HepG2 (cell line): ENCODE measurements at regions not wholly inside any gene's neighbourhood (a gene's known extent, or its start where the extent isn't known, plus 50 kb on each side); places are given as distances from the start of the nearest gene placed in this dataset.

Experiments used
- FOXK1 ChIP-seq: sonication (generic); formaldehyde crosslinking; IDR thresholded peaks from 2 replicates; pipeline ENCODE4 v1.4.0; 2020; ENCODE audit warnings: low read depth, missing genetic modification reagents, borderline replicate concordance
- FOXP1 ChIP-seq, 2 experiments: fragments of 450-650 bp in 1 of 2; IDR thresholded peaks; 2 replicates each; pipeline ENCODE4 v1.6.1; 2017 to 2018; ENCODE audit warnings: antibody characterized with exemption in 1 of 2
- HMG20A ChIP-seq: IDR thresholded peaks from 2 replicates; pipeline ENCODE4 v1.6.1; 2016; ENCODE audit warnings: borderline replicate concordance
- JUN ChIP-seq: sonication (generic); formaldehyde crosslinking; IDR thresholded peaks from 2 replicates; pipeline ENCODE4 v1.4.0; 2020; ENCODE audit warnings: mild to moderate bottlenecking, missing genetic modification reagents
- MBD4 ChIP-seq: IDR thresholded peaks from 2 replicates; pipeline ENCODE4 v1.6.1; 2012; ENCODE audit warnings: low read length, inconsistent platforms, borderline replicate concordance
- NFE2L1 ChIP-seq: sonication (generic); formaldehyde crosslinking; IDR thresholded peaks from 2 replicates; pipeline ENCODE4 v1.4.0; 2020; ENCODE audit warnings: missing genetic modification reagents, mild to moderate bottlenecking, borderline replicate concordance
- PHF5A ChIP-seq: IDR thresholded peaks from one replicate; pipeline ENCODE4 v1.6.1; 2018; ENCODE audit warnings: low read depth, missing genetic modification reagents; ENCODE audit not compliant: unreplicated experiment
- SPEN ChIP-seq: sonication (generic); formaldehyde crosslinking; IDR thresholded peaks from 2 replicates; pipeline ENCODE4 v1.5.1; 2020; ENCODE audit warnings: low read depth, mild to moderate bottlenecking, missing genetic modification reagents
- SSRP1 ChIP-seq: IDR thresholded peaks from 2 replicates; pipeline ENCODE4 v1.6.1; 2016; ENCODE audit warnings: control low read depth
- TRIM24 ChIP-seq: sonication (generic); formaldehyde crosslinking; IDR thresholded peaks from 2 replicates; pipeline ENCODE4 v1.8.0; 2022; ENCODE audit warnings: mild to moderate bottlenecking, missing genetic modification reagents
- ZC3H13 ChIP-seq: sonication (generic); formaldehyde crosslinking; IDR thresholded peaks from 2 replicates; pipeline ENCODE4 v1.8.1; 2023; ENCODE audit warnings: mild to moderate bottlenecking, missing genetic modification reagents, moderate library complexity
- ZFP1 ChIP-seq: IDR thresholded peaks from 2 replicates; pipeline ENCODE4 v1.6.1; 2016
- ZNF121 ChIP-seq: sonication (generic); formaldehyde crosslinking; IDR thresholded peaks from 2 replicates; pipeline ENCODE4 v1.5.0; 2020; ENCODE audit warnings: mild to moderate bottlenecking, missing genetic modification reagents
- ZNF30 ChIP-seq: sonication (generic); formaldehyde crosslinking; IDR thresholded peaks from 2 replicates; pipeline ENCODE4 v1.5.0; 2020; ENCODE audit warnings: mild to moderate bottlenecking, missing genetic modification reagents
- ZNF713 ChIP-seq: sonication (generic); formaldehyde crosslinking; IDR thresholded peaks from 2 replicates; pipeline ENCODE4 v1.4.0; 2020; ENCODE audit warnings: mild to moderate bottlenecking, missing genetic modification reagents
- ZNF761 ChIP-seq: sonication (generic); formaldehyde crosslinking; conservative IDR thresholded peaks from 2 replicates; pipeline ENCODE4 v1.4.0; 2020; ENCODE audit warnings: mild to moderate bottlenecking, missing genetic modification reagents
- ZNF792 ChIP-seq: IDR thresholded peaks from 2 replicates; pipeline ENCODE4 v1.6.1; 2016
- TF ChIP-seq, protein P1 (sequence below): sonication (generic); formaldehyde crosslinking; IDR thresholded peaks from 2 replicates; pipeline ENCODE4 v1.4.0; 2020; ENCODE audit warnings: missing genetic modification reagents
- TF ChIP-seq, protein P2 (sequence below): sonication (generic); formaldehyde crosslinking; IDR thresholded peaks from 2 replicates; pipeline ENCODE4 v1.9.0; 2021; ENCODE audit warnings: missing genetic modification reagents, borderline replicate concordance
- TF ChIP-seq, protein P3 (sequence below): sonication (generic); formaldehyde crosslinking; IDR thresholded peaks from 2 replicates; pipeline ENCODE4 v1.8.0; 2022; ENCODE audit warnings: mild to moderate bottlenecking, missing genetic modification reagents, moderate library complexity
- TF ChIP-seq, protein P4 (sequence below): sonication (generic); formaldehyde crosslinking; IDR thresholded peaks from 2 replicates; pipeline ENCODE4 v1.5.0; 2020; ENCODE audit warnings: mild to moderate bottlenecking, missing genetic modification reagents, moderate library complexity

DNA sequence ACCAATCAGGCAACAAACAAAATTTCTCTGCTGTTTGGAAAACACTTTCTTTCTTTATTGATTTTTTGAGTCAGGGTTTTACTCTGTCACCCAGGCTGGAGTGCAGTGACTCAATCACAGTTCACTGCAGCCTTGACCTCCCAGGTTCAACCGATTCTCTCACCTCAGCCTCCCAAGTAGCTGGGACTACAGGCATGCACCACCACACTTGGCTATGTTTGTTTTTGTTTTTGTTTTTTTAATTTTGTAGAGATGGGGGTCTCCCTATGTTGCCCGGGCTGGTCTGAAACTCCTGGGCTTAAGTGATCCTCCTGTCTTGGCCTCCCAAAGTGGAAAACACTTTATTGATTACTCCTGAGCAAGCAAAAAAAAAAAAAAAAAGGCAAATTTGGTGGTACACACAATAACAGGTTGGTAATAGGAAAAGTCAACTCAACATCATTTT lies 276.4 kb downstream of the SOX9 start (continued):
- TF ChIP-seq ZNF761 (CRISPR knock-in tag), result no peak
- TF ChIP-seq, protein P1, sequence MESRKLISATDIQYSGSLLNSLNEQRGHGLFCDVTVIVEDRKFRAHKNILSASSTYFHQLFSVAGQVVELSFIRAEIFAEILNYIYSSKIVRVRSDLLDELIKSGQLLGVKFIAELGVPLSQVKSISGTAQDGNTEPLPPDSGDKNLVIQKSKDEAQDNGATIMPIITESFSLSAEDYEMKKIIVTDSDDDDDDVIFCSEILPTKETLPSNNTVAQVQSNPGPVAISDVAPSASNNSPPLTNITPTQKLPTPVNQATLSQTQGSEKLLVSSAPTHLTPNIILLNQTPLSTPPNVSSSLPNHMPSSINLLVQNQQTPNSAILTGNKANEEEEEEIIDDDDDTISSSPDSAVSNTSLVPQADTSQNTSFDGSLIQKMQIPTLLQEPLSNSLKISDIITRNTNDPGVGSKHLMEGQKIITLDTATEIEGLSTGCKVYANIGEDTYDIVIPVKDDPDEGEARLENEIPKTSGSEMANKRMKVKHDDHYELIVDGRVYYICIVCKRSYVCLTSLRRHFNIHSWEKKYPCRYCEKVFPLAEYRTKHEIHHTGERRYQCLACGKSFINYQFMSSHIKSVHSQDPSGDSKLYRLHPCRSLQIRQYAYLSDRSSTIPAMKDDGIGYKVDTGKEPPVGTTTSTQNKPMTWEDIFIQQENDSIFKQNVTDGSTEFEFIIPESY (CRISPR knock-in tag), result peak; percentile 74
- TF ChIP-seq TRIM24 (CRISPR knock-in tag), result peak; percentile 88
- TF ChIP-seq ZFP1 (CRISPR knock-in tag), result no peak; the same call in 1 of the 2 replicates
- TF ChIP-seq ZNF792, result no peak
- TF ChIP-seq PHF5A (CRISPR knock-in tag), result no peak
- TF ChIP-seq, protein P2, sequence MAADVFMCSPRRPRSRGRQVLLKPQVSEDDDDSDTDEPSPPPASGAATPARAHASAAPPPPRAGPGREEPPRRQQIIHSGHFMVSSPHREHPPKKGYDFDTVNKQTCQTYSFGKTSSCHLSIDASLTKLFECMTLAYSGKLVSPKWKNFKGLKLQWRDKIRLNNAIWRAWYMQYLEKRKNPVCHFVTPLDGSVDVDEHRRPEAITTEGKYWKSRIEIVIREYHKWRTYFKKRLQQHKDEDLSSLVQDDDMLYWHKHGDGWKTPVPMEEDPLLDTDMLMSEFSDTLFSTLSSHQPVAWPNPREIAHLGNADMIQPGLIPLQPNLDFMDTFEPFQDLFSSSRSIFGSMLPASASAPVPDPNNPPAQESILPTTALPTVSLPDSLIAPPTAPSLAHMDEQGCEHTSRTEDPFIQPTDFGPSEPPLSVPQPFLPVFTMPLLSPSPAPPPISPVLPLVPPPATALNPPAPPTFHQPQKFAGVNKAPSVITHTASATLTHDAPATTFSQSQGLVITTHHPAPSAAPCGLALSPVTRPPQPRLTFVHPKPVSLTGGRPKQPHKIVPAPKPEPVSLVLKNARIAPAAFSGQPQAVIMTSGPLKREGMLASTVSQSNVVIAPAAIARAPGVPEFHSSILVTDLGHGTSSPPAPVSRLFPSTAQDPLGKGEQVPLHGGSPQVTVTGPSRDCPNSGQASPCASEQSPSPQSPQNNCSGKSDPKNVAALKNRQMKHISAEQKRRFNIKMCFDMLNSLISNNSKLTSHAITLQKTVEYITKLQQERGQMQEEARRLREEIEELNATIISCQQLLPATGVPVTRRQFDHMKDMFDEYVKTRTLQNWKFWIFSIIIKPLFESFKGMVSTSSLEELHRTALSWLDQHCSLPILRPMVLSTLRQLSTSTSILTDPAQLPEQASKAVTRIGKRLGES (CRISPR knock-in tag), result no peak
- no peak for TF ChIP-seq ZNF713 (CRISPR knock-in tag)
- peak; percentile 82 for TF ChIP-seq FOXK1 (CRISPR knock-in tag)
- no peak for TF ChIP-seq ZNF30
- TF ChIP-seq ZNF121 (CRISPR knock-in tag), result no peak
- 0 out of 2 replicates have a peak, but pooled peaks have one; percentile 53 for TF ChIP-seq MBD4
- TF ChIP-seq NFE2L1, result no peak
- TF ChIP-seq, protein P3, sequence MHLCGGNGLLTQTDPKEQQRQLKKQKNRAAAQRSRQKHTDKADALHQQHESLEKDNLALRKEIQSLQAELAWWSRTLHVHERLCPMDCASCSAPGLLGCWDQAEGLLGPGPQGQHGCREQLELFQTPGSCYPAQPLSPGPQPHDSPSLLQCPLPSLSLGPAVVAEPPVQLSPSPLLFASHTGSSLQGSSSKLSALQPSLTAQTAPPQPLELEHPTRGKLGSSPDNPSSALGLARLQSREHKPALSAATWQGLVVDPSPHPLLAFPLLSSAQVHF (CRISPR knock-in tag), result no peak
- TF ChIP-seq HMG20A (CRISPR knock-in tag), result peak; percentile 80
- TF ChIP-seq, protein P4, sequence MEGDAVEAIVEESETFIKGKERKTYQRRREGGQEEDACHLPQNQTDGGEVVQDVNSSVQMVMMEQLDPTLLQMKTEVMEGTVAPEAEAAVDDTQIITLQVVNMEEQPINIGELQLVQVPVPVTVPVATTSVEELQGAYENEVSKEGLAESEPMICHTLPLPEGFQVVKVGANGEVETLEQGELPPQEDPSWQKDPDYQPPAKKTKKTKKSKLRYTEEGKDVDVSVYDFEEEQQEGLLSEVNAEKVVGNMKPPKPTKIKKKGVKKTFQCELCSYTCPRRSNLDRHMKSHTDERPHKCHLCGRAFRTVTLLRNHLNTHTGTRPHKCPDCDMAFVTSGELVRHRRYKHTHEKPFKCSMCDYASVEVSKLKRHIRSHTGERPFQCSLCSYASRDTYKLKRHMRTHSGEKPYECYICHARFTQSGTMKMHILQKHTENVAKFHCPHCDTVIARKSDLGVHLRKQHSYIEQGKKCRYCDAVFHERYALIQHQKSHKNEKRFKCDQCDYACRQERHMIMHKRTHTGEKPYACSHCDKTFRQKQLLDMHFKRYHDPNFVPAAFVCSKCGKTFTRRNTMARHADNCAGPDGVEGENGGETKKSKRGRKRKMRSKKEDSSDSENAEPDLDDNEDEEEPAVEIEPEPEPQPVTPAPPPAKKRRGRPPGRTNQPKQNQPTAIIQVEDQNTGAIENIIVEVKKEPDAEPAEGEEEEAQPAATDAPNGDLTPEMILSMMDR, result no peak
- no peak for TF ChIP-seq ZC3H13 (CRISPR knock-in tag)
- TF ChIP-seq SSRP1 (CRISPR knock-in tag), result no peak
- no peak for TF ChIP-seq FOXP1 (IDR thresholded peaks at IDR 0.05)
- TF ChIP-seq FOXP1 (CRISPR knock-in tag; IDR thresholded peaks at IDR 0.05), result peak; percentile 79
- peak; percentile 80 for TF ChIP-seq JUN (CRISPR knock-in tag)
- no peak; the same call in 1 of the 2 replicates for TF ChIP-seq SPEN (CRISPR knock-in tag)
